Right ventricle myocardium superior (tissue), 1 donor: ENCODE measurements at regions not wholly inside any gene's neighbourhood (a gene's known extent, or its start where the extent isn't known, plus 50 kb on each side); places are given as distances from the start of the nearest gene placed in this dataset.

Source experiments
- ATAC-seq: fragments of 200-7000 bp; cut with Tn5 transposase; one replicate; pipeline ENCODE4 v1.9.1; 2020; ENCODE audit warnings: mild to moderate bottlenecking; ENCODE audit not compliant: poor library complexity
- DNase-seq: peaks from one replicate; pipeline ENCODE4 v3.0.0-alpha.2; 2020
- intact Hi-C: fragments of 100-400 bp; cut with DNase I; formaldehyde crosslinking; loops from one replicate; pipeline ENCODE4 v1.11.2; 2022
- donor health status: DM: no; HTN: yes; CAD: no; lungs with severe emphysema.

- DNase-seq (no peak), ATAC-seq (no peak)
- intact Hi-C loops = no loop called here
These were observed 751.8 kb upstream of the CBLB start for GRCh38 chr3:106620646-106621045.

- DNase-seq = no peak
- ATAC-seq = no peak
- intact Hi-C loops = no loop called here
These were observed 753.1 kb upstream of the CCDC54 start for GRCh38 chr3:106624154-106624553.

GRCh38 chr3:106628407-106628806 is 748.8 kb upstream of the CCDC54 start:
- no peak for ATAC-seq
- intact Hi-C loops = no loop called here
- no peak for DNase-seq

DNA sequence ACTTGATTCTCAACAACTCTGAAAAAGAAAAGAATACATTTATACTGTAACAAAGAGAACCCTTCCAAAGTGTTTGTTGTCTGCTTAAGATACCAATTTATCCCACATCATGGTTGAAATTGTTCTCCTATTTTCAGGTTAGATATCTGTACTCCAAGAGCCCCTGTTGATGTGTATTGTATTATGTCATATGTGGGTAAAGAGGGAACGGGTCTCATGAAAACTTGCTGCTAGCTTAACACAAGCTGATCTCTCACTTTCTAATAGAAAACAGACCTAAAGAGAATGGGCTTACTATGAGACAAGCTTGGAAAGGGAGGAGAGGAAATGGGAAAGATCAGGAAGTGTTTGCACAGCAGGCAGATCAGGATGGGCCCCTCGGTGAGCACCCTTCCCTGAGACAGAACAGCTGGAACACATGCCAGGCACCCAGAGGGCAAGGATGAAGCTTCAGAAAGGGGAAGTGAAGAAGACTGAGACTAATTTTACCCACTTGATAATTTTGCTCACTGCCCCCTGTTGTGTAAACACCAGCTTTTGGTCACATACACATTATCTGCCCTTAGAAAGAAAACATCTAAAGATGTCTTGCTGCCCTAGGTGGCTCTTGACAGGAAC is 747.9 kb upstream of the CCDC54 start:
- ATAC-seq (no peak), DNase-seq (no peak)
- intact Hi-C loops = no loop called here

DNA sequence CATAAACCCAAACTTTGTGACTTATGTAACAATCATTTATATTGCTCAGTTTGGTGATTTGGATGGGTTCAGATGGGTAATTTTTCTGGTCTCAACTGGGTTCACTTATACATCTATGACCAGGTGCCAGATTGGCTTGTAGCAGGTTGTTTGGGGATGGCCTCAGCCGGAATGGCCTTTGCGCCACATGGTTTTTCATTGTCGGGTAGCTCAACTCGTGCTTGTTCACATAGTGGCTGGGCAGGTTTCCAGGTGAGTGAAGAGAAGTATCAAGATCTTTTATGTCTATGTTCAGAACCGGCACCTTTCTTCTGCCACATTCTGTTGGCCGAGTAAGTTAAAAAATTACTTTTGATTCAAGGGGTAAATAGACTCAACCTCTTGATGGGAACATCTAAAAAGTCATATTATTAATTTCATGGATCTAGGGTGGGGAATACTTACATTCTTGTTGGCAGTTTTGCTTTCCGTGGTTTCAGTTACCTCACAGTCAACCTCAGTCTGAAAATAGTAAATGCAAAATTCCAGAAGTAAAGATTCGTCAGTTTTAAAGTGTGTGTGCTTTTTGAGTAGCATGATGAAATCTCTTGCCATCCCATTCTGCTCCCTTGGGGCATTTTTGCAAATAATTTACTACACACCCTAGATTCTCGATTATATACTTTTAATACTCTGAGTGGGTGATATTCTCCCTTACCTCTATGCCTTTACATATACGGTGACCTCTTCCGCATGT is 745.7 kb upstream of the CCDC54 start:
- ATAC-seq (no peak), DNase-seq (no peak)
- intact Hi-C loops = no loop called here

DNA sequence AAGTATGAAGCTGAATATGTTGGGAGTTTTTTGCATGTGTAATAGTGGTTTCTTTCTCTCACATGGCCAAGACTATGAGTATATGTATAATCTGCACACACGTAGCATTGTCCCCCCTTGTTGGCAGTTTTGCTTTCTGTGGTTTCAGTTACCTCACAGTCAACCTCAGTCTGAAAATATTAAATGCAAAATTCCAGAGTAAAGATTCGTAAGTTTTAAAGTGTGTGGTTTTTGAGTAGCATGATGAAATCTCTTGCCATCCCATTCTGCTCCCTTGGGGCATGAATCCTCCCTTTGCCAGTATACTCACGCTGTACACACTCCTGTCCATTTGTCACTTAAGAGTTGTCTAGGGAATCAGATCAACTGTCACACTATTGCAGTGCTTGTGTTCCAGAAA is 742.0 kb upstream of the CCDC54 start:
- no peak for DNase-seq
- intact Hi-C loops = no loop called here
- ATAC-seq = no peak

- ATAC-seq = no peak
- intact Hi-C loops = no loop called here
- no peak for DNase-seq
These were observed 741.4 kb upstream of the CCDC54 start for GRCh38 chr3:106635826-106636225.

- intact Hi-C loops = no loop called here
- DNase-seq (no peak), ATAC-seq (no peak)
These were observed 736.9 kb upstream of the CCDC54 start for GRCh38 chr3:106640353-106640752.

DNA sequence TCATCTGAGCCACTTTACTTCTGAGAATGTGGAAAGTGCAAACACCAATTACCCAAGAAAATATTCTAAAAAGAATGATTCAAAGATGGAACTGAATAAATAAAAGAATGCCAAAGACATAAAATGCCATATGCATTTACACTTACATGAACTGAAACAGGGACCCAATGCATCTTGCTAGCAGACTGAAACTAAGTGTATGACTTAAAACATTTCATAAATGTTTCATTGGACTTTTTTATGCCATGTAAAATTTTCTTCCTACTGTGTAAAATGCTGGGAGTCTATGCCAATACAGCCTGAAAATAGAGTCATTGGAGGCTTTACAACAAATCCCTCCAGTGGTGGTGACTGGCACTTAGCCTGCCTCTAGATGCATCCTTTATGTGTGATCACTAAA is 735.1 kb upstream of the CCDC54 start:
- DNase-seq = no peak
- no peak for ATAC-seq
- intact Hi-C loops = no loop called here

DNA sequence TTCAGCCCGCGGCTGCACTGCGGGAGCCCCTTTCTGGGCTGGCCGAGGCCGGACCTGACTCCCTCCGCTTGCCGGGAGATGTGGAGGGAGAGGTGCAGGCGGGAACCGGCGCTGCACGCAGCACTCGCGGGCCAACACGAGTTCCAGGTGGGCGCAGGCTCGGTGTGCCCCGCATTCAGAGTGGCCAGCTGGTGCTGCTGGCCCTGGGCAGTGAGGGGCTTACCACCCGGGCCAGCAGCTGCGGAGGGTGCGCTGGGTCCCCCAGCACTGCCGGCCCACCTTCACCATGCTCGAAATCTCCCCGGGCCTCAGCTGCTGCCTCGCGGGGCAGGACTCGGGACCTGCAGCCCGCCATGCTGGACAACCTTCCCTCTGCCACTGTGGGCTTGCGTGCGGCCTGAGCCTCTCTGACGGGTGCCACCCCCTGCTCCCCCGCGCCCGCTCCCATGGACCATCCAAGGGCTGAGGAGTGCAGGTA is 733.5 kb upstream of the CCDC54 start:
- ATAC-seq (no peak), DNase-seq (peak; percentile 33)
- intact Hi-C loops = no loop called here

- intact Hi-C loops = no loop called here
- ATAC-seq = no peak
- DNase-seq = no peak
These were observed 703.2 kb upstream of the CCDC54 start for GRCh38 chr3:106673926-106674569.

- intact Hi-C loops = no loop called here
- ATAC-seq = no peak
These were observed 701.8 kb upstream of the CCDC54 start for GRCh38 chr3:106675451-106675850.

GRCh38 chr3:106678657-106679390 is 698.4 kb upstream of the CCDC54 start:
- ATAC-seq = no peak
- no peak for DNase-seq
- intact Hi-C loops = no loop called here

More at GRCh38 chr3:106675451-106675850, 701.8 kb upstream of the CCDC54 start:
- no peak for DNase-seq

DNA sequence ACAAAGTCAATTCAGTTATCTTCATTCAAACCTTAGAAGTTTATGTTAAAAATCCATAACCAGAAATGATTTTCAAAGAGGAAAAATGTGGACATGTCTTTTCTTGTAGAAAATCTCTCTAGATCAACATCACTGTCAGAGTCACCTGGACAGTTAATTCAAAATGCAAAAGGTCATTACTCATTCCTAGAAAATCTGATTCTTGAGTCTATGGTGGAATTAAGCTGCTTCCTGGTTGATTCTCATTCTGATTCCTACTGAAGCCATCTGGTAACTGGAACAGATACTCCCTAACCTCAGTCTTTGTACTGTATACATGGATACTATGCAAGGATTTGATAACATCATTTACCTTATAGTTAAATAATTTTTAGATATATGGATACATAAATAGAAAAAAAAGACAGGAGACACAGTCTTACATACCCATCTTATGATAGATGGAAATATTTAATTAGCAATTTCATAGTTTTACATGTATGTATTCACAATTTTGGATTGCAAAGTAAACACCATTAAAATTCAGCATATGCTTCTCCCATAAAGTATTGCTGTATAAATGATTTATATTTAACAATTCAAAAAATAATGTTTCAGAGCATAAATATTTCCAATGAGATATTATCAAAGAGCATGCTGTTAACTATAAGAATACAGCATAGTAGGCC is 693.2 kb upstream of the CCDC54 start:
- intact Hi-C loops = no loop called here
- DNase-seq (no peak), ATAC-seq (no peak)

GRCh38 chr3:106685745-106686144 is 691.5 kb upstream of the CCDC54 start:
- ATAC-seq (no peak), DNase-seq (no peak)
- intact Hi-C loops = no loop called here

DNA sequence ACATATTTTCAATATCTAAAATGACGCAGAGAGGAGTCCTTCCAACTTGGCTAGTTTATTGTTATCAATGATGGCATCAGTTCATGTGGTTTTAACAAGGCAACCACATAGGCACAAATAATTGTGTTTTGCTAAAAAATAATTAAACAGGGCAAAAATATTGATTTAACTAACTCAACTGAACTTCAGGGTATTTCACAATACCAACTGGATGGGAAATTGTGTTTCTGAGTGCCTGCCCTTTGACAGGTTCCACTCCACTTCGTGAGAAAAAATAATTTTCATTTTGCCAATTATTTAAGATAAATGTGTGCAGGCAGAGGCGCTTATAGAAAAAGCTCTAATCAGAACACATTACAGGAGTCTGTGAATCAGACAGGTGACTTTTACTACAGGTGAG is 689.3 kb upstream of the CCDC54 start:
- ATAC-seq (no peak), DNase-seq (no peak)
- intact Hi-C loops = no loop called here

- ATAC-seq = no peak
- DNase-seq = no peak
These were observed 688.8 kb upstream of the CCDC54 start for GRCh38 chr3:106688464-106688863.

GRCh38 chr3:106691476-106691875 is 685.8 kb upstream of the CCDC54 start:
- DNase-seq (no peak), ATAC-seq (no peak)
- intact Hi-C loops = no loop called here

More at GRCh38 chr3:106688464-106688863, 688.8 kb upstream of the CCDC54 start:
- intact Hi-C loops = no loop called here

DNA sequence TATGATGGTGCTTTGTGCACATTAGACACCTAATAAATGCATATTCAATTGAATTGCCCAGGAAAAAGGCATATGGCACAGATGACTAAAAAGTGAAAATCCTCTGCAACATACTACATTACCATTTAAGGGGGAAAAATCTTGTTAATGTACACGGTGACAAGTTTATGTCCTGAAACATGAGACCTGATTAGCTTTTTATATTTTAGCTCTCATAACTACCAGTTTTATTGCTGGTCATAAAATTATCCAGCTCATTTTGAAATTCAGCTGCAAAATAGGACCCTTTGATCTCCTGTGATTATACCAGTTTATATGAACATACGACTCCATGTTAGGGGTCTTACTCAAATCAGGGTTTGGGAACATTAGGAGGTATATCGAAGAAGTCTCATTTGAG is 684.6 kb upstream of the CCDC54 start:
- intact Hi-C loops = no loop called here
- ATAC-seq = no peak
- DNase-seq = no peak
